Activated CD8-positive, alpha-beta memory T cell treated with anti-CD3 and anti-CD28 coated beads, Interleukin-2, amount 50 U/mL, for 24 hours (primary cell): ENCODE measurements at regions not wholly inside any gene's neighbourhood (a gene's known extent, or its start where the extent isn't known, plus 50 kb on each side); places are given as distances from the start of the nearest gene placed in this dataset.
"Not testable (repeated sequence)": the region's sequence is repeated elsewhere in the genome, so short reads cannot be mapped to it uniquely, and the experiment has no call there.

Experiments used
- DNase-seq: peaks from one replicate; pipeline ENCODE4 v3.0.0-alpha.2; 2020; ENCODE audit errors: extremely low read depth

DNA sequence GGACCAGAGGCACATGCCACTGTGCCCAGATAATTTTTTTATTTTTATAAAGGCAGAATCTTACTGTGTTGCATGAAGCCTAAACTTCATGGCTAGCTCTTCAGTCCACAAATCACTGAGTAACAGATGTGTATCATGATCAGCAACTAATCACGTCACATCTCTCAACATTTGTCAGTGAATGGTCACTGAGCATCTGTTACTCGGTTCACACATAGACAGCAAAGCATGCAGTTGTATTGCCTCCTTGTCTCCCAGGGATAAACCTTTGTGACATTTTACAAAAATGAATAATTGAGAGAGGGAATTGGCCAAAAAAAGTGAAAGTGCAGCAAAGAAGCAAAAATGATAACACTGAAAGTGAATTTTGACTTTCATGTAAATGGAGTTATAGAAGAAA, 85.9 kb upstream of the BTG1 start:
- DNase-seq, result not testable (repeated sequence)

DNA sequence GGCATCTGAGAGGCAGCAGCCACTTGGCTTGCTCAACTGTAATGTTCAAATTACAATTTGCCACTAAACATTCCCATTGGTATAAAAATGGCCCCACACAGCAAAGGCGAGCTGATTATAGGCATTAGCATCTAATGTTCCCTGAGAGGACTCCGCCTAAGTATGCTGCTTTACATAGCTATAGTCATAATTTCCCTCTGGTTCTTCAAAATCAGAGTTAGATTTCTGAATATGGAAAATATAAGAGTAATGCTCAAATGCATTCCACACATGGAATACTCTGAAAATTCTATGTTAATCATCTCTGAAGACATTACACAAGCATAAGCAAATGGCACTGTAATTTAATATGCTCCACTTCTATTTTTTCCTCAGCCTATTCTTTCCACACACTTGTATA, 83.7 kb upstream of the BTG1 start:
- DNase-seq, result no peak

DNA sequence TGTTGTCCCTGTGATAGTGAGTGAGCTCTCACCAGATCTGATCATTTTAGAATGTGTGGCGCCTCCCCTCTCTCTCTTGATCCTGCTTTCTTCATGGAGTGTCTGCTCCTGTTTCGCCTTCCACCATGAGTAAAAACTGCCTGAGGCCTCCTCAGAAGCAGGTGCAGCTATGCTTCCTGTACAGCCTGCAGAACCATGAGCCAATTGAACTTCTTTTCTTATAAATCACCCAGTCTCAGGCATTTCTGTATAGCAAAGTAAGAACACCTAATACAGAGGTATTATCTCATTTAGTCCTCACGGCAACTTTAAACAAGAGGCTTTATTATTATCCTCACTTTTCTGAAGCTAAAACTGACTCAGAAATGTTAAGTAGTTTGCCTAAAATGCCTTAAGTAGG, 81.3 kb upstream of the BTG1 start:
- DNase-seq, result no peak

GRCh38 chr12:92226071-92226661, 80.5 kb upstream of the BTG1 start:
- no peak for DNase-seq

DNA sequence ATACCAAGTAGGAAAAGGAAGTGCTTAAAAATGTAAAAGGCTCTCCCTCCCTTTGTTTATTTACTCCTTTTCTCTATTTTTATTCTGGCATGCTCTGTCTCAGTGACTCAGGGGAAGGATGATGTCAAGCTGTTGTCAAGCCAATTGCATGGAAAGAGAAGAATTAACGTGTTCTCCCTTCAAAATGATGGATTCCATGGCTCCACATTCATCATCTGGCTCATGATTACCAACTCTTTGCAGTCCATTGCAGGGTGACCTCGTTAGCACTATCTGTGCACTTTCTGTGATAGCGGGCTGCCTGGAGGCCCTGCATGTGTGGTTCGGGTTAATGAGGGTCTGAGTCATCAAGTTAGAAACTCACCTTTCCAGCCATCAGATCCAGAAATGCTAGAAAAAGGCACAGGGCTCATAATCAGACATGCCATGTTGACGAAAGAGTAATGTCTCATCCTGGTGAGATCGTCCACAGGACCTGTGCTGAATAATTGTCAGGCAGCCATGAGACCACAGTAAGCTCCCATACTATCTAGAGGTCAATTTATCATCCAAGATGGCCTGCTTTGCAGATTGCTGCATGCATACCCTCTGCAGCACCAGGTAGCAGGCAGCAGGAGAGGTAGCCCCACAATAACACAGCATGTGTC, 79.2 kb upstream of the BTG1 start:
- DNase-seq, result no peak

GRCh38 chr12:92223481-92223880, 77.8 kb upstream of the BTG1 start:
- DNase-seq, result no peak

GRCh38 chr12:92221656-92222315, 76.1 kb upstream of the BTG1 start:
- no peak for DNase-seq

- DNase-seq, result no peak
These were observed 72.9 kb upstream of the BTG1 start for GRCh38 chr12:92218394-92219077.

GRCh38 chr12:92216092-92216491, 70.4 kb upstream of the BTG1 start:
- no peak for DNase-seq

DNA sequence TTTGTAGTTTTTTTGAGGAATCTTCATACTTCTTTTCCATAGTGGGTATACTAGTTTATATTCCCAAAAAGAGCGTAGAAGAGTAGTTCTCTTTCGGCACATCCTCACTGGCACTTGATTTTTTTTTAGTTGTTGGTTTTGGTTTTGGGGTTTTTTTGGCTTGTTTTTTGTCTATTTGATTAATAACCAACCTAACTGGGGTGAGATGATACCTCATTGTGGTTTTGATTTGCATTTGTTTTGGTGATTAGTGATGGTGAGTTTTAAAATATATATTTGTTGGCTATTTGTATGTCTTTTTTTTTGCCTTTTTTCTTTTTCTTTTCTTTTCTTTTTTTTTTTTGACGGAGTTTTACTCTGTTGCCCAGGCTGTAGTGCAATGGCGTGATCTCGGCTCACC, 69.7 kb upstream of the BTG1 start:
- DNase-seq, result no peak

DNA sequence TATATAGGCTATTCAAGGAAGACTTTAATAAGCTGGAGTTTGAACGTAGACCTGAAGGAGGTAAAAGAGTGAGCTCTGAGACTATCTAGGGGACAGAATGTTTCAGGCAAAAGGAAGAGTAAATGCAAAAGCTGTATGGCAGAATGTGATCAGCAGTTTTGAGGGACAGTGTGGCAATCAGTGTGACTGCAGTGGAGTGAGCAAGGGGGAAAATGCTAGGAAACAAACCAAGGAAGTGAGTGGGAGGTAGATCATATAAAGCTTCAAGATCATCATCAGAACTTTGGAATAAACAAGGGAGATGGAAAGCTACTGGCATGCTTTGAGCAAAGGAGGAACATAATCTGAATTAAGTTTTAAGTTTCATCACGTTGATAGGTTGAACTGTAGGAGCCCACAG, 67.5 kb upstream of the BTG1 start:
- DNase-seq, result no peak

GRCh38 chr12:92210071-92210470, 64.4 kb upstream of the BTG1 start:
- no peak for DNase-seq

GRCh38 chr12:92208613-92209121, 63.0 kb upstream of the BTG1 start:
- peak; percentile 7 for DNase-seq

GRCh38 chr12:92206596-92206995, 61.0 kb upstream of the BTG1 start:
- DNase-seq, result no peak

- no peak for DNase-seq
These were observed 60.4 kb upstream of the BTG1 start for GRCh38 chr12:92206011-92206410.

GRCh38 chr12:92199819-92200576, 54.4 kb upstream of the BTG1 start:
- no peak for DNase-seq

DNA sequence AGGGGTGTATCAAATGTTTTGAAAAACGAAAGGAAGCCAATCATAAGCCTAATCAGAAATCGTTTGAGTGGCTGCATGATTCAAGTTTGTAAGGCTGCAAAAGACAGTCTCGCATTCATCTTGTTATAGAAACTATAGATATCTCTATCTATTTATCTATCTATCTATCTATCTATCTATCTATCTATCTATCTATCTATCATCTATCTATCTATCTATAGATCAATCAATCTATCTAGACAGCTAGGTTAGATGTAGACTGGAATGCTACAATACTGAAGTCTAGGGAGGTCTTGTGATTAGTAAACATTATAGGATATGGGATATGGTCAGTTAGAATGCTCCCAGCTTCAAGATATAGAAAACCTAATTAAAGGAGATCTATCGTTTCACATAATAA, 52.2 kb upstream of the BTG1 start:
- DNase-seq, result no peak

DNA sequence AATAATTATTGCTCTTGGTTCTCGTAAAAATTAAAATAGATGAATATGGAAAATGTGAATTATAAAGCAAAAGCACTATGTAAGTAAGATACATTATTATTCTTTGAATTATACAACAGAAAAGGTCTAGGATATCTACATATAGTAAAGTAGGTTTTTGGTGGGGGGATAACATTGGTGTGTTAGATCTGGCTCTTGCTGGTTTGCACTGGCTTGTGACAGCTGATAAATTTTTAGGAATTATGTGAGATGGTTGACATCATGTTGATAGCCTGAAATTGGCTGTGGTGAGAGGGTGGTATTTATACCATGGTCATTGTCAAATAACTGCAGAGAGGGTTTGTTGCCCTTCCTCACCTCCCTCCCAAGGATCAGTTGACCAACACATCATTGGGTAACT, 50.7 kb upstream of the BTG1 start:
- DNase-seq, result no peak
